NOMO-1 treated with DMSO at 0.1 percent for 48 hours (cell line): ENCODE measurements at regions not wholly inside any gene's neighbourhood (a gene's known extent, or its start where the extent isn't known, plus 50 kb on each side); places are given as distances from the start of the nearest gene placed in this dataset.
"Not testable (repeated sequence)": the region's sequence is repeated elsewhere in the genome, so short reads cannot be mapped to it uniquely, and the experiment has no call there.

Experiments used
- DNase-seq: peaks from one replicate; lab custom pipeline; 2025; ENCODE audit not compliant: unreplicated experiment; lab: John Stamatoyannopoulos, UW

DNA sequence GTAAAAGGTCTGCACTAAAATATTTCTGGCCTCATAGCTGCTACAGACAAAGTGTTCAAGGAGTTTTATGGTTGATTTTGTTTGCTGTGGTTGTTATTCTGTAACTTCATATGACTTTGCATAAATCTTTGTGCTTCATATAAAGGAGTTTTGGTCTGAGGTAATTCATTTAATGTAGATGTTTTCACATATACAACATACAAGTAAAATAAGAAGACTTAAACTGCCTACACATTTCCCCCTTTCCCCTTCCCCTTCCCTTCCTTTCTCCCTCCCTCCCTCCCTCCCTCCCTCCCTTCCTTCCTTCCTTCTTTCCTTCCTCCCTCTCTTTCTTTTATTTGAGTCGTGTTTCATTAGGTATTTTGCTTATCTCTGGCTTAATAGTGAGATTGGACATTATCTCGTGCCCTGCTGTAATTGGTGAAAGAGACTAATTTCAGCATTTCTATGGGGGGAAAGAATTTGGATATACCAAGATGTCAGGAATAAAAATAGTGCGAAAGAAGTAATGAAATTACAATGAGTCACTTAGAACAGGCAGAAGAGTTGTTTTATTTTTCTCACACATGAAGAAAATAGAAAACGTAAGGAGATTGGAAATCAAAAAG, 144.9 kb upstream of the MAD2L1 start:
- no peak for DNase-seq

DNA sequence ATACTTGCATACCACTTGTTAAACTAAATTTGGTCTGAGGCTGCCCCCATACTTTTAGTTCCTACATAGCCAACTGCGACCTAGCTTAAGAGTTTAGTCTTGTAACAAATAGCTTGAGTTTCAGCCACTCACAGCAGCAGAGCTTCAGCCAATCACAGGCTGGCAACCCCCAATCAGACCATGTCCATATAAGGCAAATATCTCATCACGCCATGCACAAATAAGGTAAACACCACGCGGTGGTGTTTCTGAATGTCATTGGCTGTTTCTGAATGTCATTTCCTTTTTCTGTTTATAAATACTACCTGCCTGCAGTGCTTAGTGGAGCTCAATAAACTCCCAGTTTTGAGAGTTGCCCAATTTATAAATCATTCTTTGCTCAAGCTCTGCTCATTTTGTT, 143.1 kb upstream of the MAD2L1 start:
- no peak for DNase-seq

DNA sequence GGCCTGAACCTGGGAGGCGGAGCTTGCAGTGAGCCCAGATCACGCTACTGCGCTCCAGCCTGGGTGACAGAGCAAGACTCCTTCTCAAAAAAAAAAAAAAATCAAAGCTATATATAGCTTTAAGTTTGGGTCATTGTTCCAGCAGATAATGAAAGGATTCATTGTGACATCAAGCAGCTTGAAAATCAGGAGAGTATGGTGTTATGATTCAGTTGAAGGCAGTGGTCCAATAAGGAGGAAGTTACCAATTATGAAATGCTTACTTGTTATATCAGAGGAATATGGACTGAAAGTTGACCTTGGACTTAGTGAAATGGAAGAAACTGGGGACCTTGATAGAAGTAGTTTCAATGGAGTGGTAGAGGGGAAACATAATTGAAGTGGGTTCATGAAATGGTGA, 140.4 kb upstream of the MAD2L1 start:
- DNase-seq: peak; percentile 38

DNA sequence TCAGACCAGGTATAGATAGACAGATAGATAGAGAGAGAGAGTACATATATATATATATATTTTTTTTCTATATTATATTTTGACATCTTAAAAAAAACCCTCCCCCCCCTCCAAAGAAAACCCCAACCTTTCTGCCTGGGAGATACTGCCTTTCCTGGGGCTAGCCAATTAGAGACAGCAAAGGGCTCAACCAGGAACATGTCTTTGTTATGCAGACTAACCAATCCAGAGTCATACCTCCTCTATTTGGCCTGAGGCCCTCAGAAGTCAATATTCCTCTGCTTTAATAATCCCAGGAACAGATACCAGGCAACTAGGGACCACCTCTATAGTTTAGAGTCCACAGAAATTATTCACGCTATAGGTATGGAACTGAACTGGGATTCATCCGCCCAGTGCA, 135.6 kb upstream of the MAD2L1 start:
- no peak for DNase-seq

DNA sequence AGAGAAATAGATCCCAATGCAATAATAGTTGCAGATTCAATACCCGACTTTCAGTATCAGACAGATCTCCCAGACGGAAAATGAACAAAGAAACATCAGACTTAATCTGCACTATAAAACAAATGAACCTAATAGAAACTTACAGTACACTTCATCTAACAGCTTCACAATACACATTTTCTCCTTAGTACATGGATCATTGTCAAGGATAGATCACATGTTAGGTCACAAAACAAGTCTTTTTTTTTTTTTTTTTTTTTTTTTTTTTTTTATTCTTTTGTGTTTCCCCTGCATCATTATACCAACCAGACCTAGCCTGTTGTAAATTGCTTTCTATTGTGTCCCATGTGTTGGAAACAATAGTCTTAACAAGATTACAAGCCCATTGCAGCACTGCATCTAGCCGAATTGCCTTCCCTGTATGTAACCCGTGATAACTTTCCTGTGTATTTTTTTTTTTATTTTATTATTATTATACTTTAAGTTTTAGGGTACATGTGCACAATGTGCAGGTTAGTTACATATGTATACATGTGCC, 134.0 kb upstream of the MAD2L1 start:
- DNase-seq: not testable (repeated sequence)

DNA sequence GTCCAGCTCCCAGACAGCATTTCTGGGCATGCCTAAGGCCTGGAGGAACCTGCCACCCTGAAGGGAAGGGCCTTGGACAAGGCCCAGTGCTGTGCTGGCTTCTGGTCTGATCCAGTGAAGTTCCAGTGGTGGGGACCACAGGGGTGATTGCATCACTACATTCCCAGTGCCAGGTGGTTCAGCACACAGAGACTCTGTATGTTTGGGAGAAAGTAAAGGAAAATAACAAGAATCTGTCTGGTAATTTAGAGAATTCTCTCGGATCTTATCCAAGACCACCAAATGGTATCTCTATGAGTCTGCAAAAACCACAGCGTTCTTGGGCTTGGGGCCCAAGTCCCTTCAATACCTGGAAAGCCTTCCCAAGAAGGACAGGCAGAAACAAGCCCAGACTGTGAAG, 131.8 kb upstream of the MAD2L1 start:
- DNase-seq: no peak

DNA sequence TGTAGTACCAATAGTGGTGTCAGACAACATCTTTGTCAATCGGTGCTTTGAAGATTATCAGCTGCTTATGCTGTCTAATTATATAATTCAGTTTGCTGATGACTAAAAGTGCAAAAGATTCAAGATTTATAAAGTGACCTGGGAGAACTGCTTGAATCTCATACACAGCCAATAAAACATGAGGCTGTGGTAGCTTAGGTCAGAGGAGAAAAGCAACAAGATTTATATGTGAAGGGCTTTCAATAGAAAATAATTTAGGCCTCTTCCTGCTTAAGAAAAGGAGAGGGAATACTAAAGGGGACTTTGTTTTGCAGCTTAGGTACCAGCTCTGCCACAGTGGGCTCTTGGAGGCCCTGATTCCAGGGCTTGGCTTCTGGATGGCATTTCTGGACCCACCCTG, 111.0 kb upstream of the MAD2L1 start:
- DNase-seq: no peak

DNA sequence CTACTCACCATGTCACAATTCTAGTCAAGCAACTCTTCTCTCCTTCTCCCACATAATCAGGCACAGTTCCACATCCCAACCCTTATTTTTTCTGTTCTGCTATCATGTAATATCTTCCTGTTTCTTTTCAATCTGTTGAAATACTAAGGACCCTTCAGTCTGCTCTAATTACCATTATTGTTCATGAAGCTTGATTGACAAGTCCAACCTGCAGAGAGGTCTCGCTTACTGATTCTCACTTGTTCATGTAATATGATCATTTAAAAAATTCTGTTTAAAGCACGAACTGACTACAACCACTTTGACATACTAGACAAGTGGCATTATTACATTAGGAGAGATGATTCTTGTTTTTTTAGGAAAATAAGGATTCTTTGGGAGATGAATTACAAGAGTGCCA, 108.6 kb upstream of the MAD2L1 start:
- DNase-seq: no peak

DNA sequence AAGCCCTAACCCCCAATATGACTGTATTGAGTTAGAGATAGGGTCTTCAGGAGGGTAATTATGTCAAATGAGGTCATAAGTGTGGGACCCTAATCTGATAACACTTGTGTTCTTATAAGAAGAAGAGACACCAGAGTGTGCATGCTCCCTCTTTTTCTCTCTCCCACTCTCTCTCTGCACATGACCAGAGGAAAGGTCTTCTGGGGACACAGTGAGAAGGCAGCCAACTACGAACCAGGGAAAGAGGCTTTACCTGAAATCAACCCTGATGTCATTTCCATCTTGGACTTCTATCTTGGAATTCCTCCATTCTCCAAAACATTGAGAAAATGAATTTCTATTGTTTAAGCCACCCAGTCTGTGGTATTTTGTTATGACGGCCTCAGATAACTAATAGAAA, 97.2 kb upstream of the MAD2L1 start:
- no peak for DNase-seq

DNA sequence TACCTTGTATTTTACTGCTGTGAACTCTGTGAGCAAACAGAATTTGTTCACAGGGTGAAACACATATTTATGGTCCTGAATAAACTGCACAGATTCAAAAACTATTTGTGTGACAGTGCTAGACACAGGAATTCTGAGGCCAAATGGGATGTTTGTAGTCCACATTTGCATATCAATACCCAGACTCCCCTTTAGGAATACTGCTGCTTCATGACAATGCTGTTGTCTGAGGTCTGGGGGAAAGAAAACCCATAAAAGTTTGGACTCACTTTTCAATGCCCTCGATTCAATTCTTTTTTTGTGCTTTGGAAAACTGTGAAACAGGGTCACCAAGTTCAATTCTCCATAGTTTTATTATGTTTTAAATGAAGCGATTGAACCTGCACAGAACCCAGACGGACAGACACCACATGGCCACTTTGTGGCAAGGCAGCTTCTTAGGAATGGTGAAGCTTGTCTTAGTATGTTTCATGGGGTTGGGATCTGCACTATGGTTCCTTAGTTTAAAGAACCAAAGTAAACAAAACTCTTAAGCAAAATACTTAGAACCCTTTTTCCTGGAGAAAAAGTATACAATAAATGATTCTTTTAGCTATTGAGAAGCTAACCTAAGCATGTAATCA, 92.3 kb upstream of the MAD2L1 start:
- no peak for DNase-seq

DNA sequence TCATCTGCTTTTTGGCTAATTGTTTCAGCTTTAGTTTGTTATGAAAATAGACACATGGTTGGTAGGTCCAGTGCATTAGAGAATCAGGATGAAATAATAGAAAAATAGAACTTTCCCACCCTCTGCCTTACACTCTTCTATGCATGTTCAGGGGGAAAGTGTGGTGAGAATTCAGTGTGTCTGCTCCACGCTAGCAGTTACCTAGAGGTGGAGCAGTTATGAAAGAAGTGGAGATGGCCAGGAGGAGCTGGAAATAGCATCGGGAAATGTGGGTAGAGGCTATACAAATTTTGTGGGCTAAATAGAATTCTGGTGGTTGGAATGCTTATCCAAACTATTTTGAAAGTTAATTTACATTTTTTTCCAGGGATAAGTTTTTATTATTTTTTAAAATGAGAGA, 91.4 kb upstream of the MAD2L1 start:
- DNase-seq: no peak

DNA sequence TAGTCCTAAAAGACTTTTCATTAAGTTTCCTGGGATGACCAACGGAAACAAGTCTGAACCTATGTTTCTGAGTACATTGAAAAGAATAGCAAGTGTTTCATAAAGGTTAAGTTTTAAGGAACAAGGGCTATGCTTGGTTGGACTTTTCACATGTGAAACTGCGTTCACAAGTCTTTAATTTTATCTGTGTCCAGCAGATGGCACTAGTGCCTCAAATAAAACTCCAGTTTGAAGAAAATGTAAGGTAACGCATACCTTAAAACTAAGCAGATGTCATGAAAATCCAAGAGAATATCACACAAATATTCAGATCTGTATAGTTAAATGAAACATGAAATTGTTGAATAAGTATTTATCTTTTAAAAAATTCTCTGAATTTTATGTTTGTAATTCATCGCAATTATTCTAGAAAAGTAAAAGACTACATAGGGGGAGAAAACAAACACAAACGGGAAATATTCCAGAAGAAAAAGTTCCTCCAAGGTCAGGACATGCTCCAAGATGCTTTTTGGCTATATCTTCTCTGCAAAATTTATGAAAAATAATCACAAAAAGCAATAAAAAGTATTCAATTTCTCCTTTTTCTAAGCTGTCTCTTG, 89.6 kb upstream of the MAD2L1 start:
- DNase-seq: peak; percentile 47

DNA sequence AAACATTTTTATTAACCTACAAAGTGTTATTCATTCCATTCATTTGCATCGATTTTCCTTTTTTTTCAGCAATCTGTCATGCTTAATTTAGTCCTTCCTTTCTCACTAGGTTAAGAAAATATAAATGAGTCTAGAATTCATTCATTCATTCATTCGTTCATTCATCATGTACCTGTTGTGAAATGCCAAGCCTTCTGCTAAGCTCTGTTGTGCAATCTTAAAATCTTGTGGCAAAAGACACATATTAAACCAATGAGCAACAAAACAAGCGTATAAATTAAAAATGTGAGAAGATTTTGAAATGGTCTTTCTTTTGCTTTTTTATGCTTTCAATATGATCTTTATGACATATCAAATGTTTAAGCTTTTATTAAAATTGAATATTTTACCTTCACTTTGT, 88.6 kb upstream of the MAD2L1 start:
- peak; percentile 7 for DNase-seq

DNA sequence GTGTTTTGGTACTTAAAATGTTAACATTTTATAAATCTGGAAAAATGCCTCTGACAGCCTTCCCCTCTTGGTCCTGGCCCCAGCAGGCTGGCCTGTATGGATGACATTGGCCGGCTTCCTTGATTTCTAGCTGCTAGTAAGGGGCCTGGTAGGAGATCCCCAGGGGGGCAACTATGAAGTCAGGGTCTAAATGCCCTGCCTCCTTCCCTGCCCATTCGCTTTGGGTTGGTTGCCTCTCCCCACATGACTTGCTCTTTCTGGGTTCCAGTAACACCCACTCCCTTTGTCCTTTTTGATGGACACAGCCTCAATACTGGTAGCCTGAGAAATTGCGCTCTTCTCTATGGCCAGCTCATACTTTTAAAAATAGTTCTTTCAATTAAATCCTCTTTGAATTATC, 78.0 kb upstream of the MAD2L1 start:
- DNase-seq: no peak

DNA sequence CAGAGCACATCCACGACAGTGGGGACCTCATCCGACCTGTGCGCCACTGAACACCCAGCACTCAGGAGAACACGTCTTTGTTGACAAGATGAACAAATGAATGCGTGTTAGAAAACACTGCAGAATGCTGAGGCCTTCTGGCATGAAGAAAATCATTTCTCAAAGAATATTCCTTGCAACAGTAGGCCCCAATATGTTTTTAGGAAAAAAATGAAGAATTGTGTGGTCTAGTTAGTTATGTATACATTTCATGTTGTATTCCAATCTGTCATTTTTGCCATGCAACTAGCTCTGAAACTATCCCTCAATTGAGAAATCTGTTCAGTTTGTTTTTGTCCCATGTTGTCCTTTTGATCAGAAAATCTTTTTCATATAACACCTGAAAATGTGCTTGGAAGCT, 77.4 kb upstream of the MAD2L1 start:
- no peak for DNase-seq

DNA sequence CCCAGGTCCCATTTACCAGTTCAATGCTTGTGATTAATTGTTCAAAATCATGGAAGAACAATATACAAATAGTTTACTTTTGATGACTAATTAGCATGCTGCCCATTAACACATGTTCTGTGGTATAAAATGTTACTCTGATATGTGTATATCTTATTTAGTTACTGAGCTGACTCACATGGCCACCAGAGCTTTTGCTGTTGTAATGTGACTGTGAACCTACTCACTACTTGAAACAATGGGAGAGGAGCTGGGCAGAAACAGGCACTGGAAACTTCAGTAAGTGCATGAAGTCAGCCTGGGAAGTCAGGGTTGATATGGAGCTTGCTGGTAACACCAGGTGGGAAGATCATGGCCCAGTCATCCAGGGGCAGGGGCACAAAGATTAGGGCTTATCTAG, 72.7 kb upstream of the MAD2L1 start:
- no peak for DNase-seq

DNA sequence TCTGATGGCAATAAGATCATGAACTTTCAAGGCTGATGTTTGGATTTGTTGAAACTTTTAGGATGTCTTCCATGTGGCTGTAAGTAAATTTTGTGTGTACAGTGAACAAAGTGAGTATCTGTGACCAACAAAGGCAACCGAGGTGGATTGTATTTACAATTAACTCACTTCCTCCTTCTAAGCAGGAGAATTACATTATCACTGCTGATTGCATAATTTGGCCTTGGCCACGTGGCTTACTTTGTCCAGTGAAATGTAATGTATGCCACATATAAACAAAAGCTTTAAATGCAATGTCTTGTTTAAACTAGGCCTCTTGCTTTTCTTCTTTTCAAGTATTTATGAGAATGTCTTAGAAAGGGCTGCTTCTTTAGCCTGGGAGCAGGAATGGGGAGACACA, 66.3 kb upstream of the MAD2L1 start:
- DNase-seq: peak; percentile 47

DNA sequence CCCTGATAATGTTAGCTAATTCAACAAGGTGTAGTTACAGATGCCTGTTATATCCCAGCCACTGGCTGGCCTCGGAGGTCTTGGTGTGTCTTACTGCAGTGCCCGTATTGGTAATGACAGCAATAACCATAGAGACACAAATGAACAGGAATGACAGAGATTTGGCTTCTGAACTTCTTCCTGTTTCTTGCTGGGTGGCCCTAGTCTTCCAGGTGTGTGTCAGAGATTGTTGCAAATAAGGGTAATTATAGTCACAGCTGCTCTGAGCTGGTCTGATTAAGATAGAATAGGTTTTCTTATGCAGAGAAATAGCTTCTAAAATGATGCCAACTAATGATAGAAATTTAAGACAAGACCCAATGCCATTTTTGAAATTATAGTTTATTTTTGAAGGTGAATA, 64.1 kb upstream of the MAD2L1 start:
- DNase-seq: no peak
